Kidney tubule cell (primary cell): ENCODE measurements at regions not wholly inside any gene's neighbourhood (a gene's known extent, or its start where the extent isn't known, plus 50 kb on each side); places are given as distances from the start of the nearest gene placed in this dataset.
"Not testable (repeated sequence)": the region's sequence is repeated elsewhere in the genome, so short reads cannot be mapped to it uniquely, and the experiment has no call there.

Experiments used
- DNase-seq: peaks from one replicate; pipeline ENCODE4 v3.0.0-alpha.2; 2018; ENCODE audit warnings: low spot score

- DNase-seq = peak; percentile 48
Observed at GRCh38 chr6:139474145-139475108, 100.0 kb upstream of the CITED2 start.

- no peak for DNase-seq
Observed at GRCh38 chr6:139473731-139474130, 99.3 kb upstream of the CITED2 start.

- peak; percentile 44 for DNase-seq
Observed at GRCh38 chr6:139473231-139473701, 98.8 kb upstream of the CITED2 start.

GRCh38 chr6:139472351-139473015, 98.0 kb upstream of the CITED2 start:
- DNase-seq = no peak

- no peak for DNase-seq
Observed at GRCh38 chr6:139470997-139471396, 96.5 kb upstream of the CITED2 start.

- no peak for DNase-seq
Observed at GRCh38 chr6:139468178-139468819, 93.9 kb upstream of the CITED2 start.

GRCh38 chr6:139457476-139457875, 83.0 kb upstream of the CITED2 start:
- peak; percentile 14 for DNase-seq

- no peak for DNase-seq
Observed at GRCh38 chr6:139452148-139452876, 77.9 kb upstream of the CITED2 start.

- peak; percentile 23 for DNase-seq
Observed at GRCh38 chr6:139449611-139450000, 75.2 kb upstream of the CITED2 start.

GRCh38 chr6:139448998-139449610, 74.7 kb upstream of the CITED2 start:
- no peak for DNase-seq

- peak; percentile 59 for DNase-seq
Observed at GRCh38 chr6:139448051-139448649, 73.7 kb upstream of the CITED2 start.

GRCh38 chr6:139447656-139447975, 73.2 kb upstream of the CITED2 start:
- no peak for DNase-seq

- DNase-seq = no peak
Observed at GRCh38 chr6:139446768-139447655, 72.6 kb upstream of the CITED2 start.

- no peak for DNase-seq
Observed at GRCh38 chr6:139446138-139446715, 71.8 kb upstream of the CITED2 start.

- not testable (repeated sequence) for DNase-seq
Observed at GRCh38 chr6:139444273-139444787, 69.9 kb upstream of the CITED2 start.

GRCh38 chr6:139443231-139444112, 69.0 kb upstream of the CITED2 start:
- DNase-seq = peak; percentile 7

- DNase-seq = no peak
Observed at GRCh38 chr6:139442188-139442671, 67.8 kb upstream of the CITED2 start.

- peak; percentile 45 for DNase-seq
Observed at GRCh38 chr6:139439349-139439748, 64.9 kb upstream of the CITED2 start.
